ENCODE measurements at regions not wholly inside any gene's neighbourhood (a gene's known extent, or its start where the extent isn't known, plus 50 kb on each side); places are given as distances from the start of the nearest gene placed in this dataset.

DNA sequence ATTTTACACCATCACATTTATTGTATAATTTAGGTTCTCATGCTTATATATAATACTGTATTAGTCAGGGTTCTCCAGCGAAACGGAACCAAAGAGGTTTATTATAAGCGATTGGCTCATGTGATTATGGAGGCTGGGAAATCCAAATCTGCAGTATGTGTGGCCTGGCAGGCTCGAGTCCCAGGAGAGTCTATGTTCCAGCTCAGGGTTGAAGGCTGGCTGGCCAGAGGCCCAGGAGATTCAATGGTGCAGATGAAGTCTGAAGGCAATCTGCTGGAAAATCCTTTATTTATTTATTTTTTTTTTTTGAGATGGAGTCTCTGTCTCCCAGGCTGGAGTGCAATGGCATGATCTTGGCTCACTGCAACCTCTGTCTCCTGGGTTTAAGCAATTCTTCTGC lies 63.0 kb upstream of the WDFY3 start:
- TF ChIP-seq, protein P1, sequence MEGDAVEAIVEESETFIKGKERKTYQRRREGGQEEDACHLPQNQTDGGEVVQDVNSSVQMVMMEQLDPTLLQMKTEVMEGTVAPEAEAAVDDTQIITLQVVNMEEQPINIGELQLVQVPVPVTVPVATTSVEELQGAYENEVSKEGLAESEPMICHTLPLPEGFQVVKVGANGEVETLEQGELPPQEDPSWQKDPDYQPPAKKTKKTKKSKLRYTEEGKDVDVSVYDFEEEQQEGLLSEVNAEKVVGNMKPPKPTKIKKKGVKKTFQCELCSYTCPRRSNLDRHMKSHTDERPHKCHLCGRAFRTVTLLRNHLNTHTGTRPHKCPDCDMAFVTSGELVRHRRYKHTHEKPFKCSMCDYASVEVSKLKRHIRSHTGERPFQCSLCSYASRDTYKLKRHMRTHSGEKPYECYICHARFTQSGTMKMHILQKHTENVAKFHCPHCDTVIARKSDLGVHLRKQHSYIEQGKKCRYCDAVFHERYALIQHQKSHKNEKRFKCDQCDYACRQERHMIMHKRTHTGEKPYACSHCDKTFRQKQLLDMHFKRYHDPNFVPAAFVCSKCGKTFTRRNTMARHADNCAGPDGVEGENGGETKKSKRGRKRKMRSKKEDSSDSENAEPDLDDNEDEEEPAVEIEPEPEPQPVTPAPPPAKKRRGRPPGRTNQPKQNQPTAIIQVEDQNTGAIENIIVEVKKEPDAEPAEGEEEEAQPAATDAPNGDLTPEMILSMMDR (conservative IDR thresholded peaks at IDR 0.05; ENCODE audit: low read depth, low read length): no peak
- TF ChIP-seq EZH2 (IDR thresholded peaks at IDR 0.05; ENCODE audit: borderline replicate concordance, low read depth, low read length, poor library complexity, severe bottlenecking): no peak
